ENCODE measurements at regions not wholly inside any gene's neighbourhood (a gene's known extent, or its start where the extent isn't known, plus 50 kb on each side); places are given as distances from the start of the nearest gene placed in this dataset.
"Not testable (repeated sequence)": the region's sequence is repeated elsewhere in the genome, so short reads cannot be mapped to it uniquely, and the experiment has no call there.

DNA sequence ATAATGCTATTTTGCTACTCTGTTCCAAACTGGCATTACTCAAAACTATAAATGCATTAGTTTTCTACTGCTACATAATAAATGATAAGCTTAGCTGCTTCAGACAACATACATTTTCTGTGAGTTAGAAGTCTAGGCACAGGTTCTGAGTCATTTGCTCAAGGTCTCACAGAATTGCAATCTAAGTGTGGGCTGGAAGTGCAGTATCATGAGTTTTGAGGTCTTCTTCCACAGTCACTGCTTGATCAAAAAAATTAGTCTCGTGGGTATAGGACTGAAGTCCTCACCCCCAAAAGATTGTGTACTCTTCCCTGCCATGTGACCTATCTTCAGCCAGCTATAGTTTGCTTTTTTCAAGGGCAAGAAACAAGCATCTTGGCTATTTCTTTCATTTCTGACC, 676.9 kb downstream of the ADCYAP1 start:
- DNase-seq, result no peak

GRCh38 chr18:1585881-1586488, 681.3 kb downstream of the ADCYAP1 start:
- DNase-seq, result no peak

GRCh38 chr18:1593091-1593490, 688.4 kb downstream of the ADCYAP1 start:
- no peak for DNase-seq

GRCh38 chr18:1595195-1595594, 690.5 kb downstream of the ADCYAP1 start:
- DNase-seq, result no peak

DNA sequence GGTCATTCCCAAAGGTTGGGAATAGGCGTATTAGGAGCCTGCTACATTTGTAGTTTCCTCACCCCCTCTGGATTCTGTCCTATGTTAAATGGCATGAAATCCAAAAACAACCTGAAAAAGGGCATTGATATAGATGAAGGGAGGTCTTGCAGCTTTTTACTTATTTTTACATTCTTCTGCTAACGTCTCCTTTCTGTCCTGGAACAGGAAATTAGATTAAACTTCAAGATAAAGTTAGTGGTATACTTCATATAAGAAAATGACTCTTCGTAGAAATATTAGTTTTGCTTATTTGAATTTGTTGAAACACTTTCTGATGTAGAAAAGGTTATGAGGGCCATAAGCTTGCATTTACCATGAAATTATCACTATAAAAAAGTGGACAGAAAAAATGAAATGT, 694.5 kb downstream of the ADCYAP1 start:
- DNase-seq, result no peak

GRCh38 chr18:1604751-1605150, 700.1 kb downstream of the ADCYAP1 start:
- no peak for DNase-seq

DNA sequence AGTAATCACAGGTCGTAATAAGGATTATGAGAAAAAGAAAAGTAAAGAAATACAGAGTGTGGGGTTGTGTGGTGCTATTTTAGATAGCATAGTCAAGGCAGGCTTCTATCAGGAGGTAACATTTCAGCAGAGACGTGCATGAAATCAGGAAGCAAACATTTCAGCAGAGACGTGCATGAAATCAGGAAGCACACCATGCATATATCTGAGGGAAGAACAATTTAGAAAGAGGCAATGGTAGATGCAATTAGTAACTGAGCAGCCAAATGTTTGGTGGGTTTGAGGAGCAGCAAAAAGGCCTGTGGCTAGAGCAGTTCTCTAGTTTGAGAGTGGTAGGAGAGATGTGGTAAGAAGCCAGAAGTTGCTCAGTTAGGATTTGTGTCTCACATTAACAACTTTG, 713.7 kb downstream of the ADCYAP1 start:
- DNase-seq, result no peak

DNA sequence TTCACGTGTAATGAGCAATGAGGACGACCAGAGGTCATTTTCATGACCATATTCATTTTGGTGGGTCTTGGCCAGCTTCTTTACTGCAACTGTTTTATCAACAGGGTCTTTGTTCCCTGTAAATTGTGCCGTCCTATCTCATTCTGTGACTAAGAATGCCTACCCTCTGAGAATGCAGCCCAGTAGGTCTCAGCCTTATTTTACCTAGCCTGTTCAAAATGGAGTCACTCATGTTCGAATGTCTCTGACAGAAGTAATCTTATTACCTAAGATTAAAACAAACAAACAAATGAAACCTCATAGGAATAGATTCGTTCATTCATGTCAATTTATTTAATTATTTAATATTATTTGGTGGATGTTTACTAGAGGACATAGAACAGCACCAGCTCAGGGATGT, 714.8 kb downstream of the ADCYAP1 start:
- no peak for DNase-seq

DNA sequence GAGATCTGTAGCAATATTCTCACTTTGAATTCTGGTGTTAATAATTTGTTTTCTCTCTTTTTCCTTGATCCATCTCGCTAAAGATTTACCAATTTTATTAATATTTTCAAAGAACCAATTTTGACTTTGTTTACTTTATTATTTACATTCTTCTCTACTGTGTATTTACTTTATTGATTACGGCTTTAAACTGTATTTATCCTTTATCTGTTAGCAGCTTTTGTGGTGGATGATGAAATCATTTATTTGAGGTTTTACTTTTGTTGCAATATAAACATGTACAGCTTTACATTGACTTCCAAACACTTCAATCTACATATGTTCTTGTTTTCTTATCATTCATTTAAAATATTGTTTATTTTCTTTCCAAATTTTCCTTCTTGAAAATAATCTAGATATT, 719.9 kb downstream of the ADCYAP1 start:
- DNase-seq, result no peak

DNA sequence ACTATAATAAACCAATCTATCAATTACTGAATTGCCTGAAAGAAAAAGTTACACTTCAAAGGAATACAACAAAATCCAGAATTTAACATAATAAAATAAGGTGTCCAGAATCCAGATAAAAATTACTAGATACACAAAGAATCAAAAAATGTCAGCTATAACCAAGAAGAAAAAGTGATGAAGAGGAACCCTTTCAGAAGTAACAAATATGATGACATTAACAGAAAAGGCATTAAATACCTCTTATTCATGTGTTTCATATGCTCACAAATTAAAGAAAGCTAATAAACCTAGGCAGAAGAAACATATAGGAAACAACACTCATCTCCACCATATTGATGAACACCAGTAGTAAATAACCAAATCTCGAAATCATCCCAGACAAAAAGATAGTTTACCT, 722.8 kb downstream of the ADCYAP1 start:
- no peak for DNase-seq

DNA sequence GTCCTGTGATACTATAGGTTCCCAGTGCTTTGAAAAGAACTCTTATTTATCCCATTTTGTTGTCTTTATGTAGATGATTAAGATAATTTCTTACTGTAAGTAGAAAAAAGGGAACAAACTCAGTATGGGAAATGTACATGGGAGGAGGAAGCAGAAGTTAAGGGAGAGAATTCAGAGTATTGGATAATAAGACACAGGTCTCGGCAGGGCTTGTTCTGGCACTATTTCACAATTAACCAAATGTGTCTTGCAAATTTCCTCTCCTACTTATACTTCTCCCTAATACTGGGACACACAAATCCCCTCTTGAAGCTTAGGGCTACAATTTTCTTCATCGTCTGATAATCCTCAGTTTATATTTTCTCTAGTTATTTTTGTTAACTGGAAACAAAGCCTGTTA, 744.0 kb downstream of the ADCYAP1 start:
- no peak for DNase-seq

- DNase-seq, result no peak
Observed at GRCh38 chr18:1652018-1652417, 747.3 kb downstream of the ADCYAP1 start.

DNA sequence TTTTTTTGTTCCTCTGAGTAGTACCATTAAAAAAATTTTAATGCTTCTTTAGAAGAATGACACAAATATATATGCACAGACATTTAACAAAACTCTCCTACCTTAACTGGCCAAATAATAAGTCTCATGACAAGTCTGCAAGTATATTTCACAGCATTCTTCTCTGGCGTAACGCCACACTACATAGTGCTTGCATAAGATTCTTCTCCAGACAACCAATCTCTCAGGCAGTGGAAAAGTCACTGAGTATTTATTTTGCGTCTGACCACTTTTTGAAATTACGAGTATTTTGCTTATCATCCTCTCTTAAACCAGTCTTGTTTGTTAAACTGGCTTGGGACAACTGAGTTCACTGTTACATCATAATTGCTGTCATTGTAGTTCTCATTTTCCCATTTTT, 749.2 kb downstream of the ADCYAP1 start:
- DNase-seq, result no peak

DNA sequence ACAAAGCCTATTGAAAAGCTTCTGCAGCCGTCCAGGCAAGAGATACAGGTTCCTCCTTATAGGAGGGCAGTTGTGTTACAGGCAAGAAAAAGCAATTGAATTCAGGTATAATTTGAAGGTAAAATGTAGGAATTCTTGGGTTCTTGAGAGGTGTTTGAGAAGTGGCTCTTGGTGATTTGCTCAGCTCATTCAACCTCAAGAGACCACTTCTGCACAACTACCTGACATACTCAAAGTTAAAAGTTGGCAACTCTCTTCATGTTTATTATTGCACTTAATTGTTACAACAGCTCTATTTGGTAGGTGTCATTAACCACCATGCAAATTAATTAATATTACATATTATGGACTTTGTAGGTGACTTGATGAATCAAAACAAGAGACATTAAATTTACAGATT, 753.2 kb downstream of the ADCYAP1 start:
- DNase-seq, result no peak

DNA sequence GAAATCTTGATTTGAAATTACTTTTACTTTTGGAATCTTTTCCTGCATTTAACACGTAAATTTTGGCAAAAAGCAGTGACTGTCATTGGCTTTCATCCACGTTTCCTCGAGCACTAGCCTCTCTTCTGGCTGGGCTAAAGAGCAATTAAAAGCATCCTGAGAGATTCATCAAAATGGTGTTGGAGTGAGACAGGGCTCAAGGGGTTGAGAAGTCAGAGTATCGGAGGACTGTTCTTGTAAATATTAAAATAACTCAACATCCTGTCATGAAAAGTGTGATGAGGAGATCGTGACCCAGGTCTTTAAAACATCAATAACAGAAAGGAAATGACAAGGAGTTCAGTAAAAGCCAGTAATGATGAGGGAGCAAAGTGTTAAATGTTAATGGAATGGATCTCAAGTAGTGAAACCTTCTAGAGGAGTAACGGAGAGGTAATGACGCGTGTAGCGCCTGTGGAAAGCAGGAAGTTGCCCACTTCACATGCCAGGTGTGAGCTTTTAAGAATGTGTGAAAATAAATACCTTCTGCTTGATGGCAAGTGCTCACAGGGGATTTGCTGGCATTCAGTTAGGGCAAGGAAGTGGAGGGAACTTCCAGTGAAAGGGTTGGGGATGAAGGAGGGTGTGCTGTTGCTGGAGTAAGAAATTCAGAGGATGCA, 754.4 kb downstream of the ADCYAP1 start:
- no peak for DNase-seq

DNA sequence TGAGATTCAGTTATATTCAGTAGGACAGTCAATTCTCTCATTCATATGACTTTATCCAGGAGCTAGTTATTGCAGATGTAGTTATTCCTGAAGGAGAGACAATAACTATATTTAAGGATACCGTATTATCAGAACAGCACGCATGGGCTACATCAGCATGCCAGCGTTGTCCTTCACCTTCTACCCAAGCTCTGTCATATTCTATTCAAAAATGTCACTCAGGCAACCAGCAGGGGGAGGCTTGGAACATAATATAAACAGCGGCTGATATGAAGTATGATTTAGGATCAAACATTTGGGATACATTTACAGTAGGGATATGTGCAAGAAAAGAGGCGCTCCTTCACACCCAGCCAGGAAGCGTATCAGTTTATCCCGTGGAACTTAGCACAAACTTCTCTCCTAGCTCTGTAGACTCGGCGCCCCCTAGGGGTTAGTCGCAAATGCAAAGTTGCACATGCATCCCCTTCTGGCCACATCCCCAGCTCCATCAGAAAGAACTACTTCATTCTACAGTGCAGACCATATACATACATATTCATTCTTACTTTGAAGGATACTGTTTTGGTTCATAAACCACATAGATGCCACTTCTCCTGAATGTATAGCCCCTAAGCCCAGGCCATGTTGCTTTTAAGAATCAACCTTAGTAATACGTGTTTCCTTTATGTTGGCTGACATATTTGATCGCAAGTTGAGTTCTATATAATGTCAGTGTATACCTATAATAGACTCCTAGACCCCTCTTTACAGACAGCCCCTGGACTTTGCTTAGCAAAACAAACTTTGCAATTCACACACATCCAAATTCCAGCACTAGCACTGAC, 759.4 kb downstream of the ADCYAP1 start:
- DNase-seq, result peak; percentile 10

- no peak for DNase-seq
Observed at GRCh38 chr18:1665079-1665478, 760.4 kb downstream of the ADCYAP1 start.

GRCh38 chr18:1668279-1668678, 763.6 kb downstream of the ADCYAP1 start:
- no peak for DNase-seq

DNA sequence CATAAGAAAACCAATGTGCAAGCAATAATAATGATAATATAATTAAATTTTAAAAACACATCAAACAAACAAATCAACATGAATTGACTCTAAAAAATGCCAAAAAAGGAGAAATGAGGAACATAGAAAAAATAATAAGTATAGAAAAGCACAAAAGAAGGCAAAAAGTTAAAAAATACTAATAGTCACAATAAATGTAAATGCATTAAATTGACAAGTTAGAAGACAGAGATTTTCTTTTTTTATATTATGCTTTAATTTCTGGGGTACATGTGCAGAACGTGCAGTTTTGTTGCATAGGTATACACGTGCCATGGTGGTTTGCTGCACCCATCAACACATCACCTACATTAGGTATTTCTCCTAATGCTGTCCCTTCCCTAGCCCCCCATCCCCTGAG, 767.0 kb downstream of the ADCYAP1 start:
- not testable (repeated sequence) for DNase-seq

GRCh38 chr18:1676387-1676786, 771.7 kb downstream of the ADCYAP1 start:
- no peak for DNase-seq

- no peak for DNase-seq
Observed at GRCh38 chr18:1680108-1680507, 775.4 kb downstream of the ADCYAP1 start.

DNA sequence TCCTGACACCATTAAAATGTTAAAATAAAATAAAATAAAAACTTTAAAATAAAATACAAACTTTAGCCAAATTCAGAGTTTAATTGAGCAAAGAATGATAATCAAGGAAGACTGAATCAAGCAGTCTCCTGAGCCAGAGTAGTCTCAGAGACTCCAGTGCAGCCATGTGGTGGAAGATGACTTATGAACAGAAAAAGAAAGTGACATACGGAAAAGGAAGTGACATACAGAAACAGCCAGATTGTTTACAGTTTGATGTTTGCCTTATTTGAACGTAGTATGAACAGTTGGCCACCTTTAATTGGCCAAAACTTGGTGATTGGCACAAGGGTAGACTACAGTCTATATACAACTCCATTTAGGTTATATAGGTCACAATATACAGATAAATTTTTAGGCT, 787.2 kb downstream of the ADCYAP1 start:
- DNase-seq, result no peak

DNA sequence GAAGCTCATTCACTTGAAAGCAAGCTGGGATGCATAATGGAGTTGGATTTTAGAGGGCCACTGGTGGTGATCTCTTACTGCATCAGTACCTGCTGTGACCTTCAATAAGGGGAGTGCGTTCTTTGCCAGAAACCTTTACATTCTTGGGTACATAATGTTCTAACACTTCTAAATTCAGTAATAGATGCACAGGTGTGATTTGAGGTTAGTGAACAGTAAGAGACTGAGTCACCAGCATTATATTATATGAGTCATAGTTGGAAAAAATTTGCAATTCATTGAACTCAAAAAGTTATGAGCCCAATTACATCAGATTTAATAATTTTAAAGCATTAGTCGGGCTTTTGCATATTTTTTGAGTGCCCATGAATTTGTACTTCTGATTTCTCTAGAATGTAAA, 803.3 kb downstream of the ADCYAP1 start:
- no peak for DNase-seq

DNA sequence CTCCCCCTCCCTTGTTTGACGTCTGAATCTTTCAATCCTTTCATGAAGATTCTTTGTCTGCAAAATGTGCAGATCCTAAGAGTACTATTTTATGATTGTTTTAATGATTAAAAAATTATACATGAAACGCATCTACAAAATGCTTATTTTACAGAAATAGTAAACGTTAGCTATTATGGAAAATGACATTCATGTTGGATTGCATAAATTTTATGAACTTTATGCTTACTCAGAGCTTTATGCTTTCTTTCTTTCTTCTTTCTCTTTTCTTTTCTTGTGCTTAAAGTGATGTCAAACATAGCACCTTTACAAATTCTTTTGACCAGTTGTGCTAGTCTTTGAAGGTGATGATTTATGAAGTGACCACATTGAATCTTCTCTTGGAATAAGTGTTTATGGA, 805.4 kb downstream of the ADCYAP1 start:
- no peak for DNase-seq

All from stimulated activated CD4-positive, alpha-beta T cell treated with anti-CD3 and anti-CD28 coated beads, Interleukin-4, amount 100 ng/mL, for 1 hour (primary cell).